Gastrocnemius medialis (tissue), 4 donors: ENCODE measurements at regions not wholly inside any gene's neighbourhood (a gene's known extent, or its start where the extent isn't known, plus 50 kb on each side); places are given as distances from the start of the nearest gene placed in this dataset.

Source experiments
- CTCF ChIP-seq, 5 experiments: fragments of 450-650 bp in 3 of 5; fragments of 200-600 bp in 2 of 5; sonication (generic) in 2 of 5; IDR thresholded peaks in 4 of 5; conservative IDR thresholded peaks in 1 of 5; 1 replicate in 4 of 5; 2 replicates in 1 of 5; pipeline ENCODE4 v1.5.1; 2016 to 2019; ENCODE audit warnings: antibody characterized with exemption in 5 of 5, mild to moderate bottlenecking in 3 of 5, moderate library complexity in 3 of 5
- POLR2A ChIP-seq, 2 donors: fragments of 450-650 bp; IDR thresholded peaks; one replicate each; pipeline ENCODE4 v1.6.1; 2017; ENCODE audit warnings: antibody characterized with exemption in 2 of 2, mild to moderate bottlenecking in 2 of 2, moderate library complexity in 2 of 2

- no peak for TF ChIP-seq CTCF (IDR thresholded peaks at IDR 0.05 in 4 of 5, conservative IDR thresholded peaks at IDR 0.05 in 1 of 5)
- no peak for TF ChIP-seq POLR2A (IDR thresholded peaks at IDR 0.05)
These were observed 173.6 kb downstream of the NDFIP2 start for GRCh38 chr13:79654520-79654919.
